A673 (cell line): ENCODE measurements at regions not wholly inside any gene's neighbourhood (a gene's known extent, or its start where the extent isn't known, plus 50 kb on each side); places are given as distances from the start of the nearest gene placed in this dataset.

Experiments used
- EZH2 ChIP-seq: fragments of 200-600 bp; sonication (generic); IDR thresholded peaks from 2 replicates; pipeline ENCODE4 v1.6.1; 2017; ENCODE audit warnings: borderline replicate concordance, low read depth, mild to moderate bottlenecking, mixed read lengths, antibody characterized with exemption, low read length; ENCODE audit not compliant: poor library complexity, severe bottlenecking
- TF ChIP-seq, protein P1 (sequence below): fragments of 300-800, 200-600 bp; sonication (generic); conservative IDR thresholded peaks from 2 replicates; pipeline ENCODE4 v1.5.1; 2017; ENCODE audit warnings: low read depth, mild to moderate bottlenecking, antibody characterized with exemption, low read length, moderate library complexity, mixed read lengths

DNA sequence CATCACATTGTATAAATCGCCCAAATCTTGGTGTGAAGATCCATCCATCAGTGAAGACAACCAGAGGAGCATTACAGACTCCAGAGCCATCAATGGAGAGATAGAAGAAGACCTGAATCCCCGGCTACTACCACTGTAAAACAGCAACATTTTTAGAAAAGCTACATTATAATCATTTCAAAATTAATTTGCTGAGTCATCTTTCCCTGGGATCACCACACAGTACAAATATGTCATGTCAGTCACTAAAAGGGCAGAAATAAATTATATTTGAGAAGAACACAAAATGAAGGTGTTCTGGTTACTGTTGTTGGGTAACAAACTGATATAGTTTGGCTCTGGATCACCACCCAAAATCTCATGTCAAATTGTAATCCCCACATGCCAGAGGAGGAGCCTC is 218.5 kb upstream of the STT3B start:
- TF ChIP-seq, protein P1, sequence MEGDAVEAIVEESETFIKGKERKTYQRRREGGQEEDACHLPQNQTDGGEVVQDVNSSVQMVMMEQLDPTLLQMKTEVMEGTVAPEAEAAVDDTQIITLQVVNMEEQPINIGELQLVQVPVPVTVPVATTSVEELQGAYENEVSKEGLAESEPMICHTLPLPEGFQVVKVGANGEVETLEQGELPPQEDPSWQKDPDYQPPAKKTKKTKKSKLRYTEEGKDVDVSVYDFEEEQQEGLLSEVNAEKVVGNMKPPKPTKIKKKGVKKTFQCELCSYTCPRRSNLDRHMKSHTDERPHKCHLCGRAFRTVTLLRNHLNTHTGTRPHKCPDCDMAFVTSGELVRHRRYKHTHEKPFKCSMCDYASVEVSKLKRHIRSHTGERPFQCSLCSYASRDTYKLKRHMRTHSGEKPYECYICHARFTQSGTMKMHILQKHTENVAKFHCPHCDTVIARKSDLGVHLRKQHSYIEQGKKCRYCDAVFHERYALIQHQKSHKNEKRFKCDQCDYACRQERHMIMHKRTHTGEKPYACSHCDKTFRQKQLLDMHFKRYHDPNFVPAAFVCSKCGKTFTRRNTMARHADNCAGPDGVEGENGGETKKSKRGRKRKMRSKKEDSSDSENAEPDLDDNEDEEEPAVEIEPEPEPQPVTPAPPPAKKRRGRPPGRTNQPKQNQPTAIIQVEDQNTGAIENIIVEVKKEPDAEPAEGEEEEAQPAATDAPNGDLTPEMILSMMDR = no peak
- no peak for TF ChIP-seq EZH2
